ENCODE measurements at regions not wholly inside any gene's neighbourhood (a gene's known extent, or its start where the extent isn't known, plus 50 kb on each side); places are given as distances from the start of the nearest gene placed in this dataset.
"Not testable (repeated sequence)": the region's sequence is repeated elsewhere in the genome, so short reads cannot be mapped to it uniquely, and the experiment has no call there.

- TF ChIP-seq CTCF (conservative IDR thresholded peaks at IDR 0.05) = no peak
- no CpG with 5 or more reads among the region's 5 CpGs for WGBS (ENCODE audit: extremely low coverage, insufficient read length, low lambda C conversion rate)
- H2BK15ac ChIP-seq (ENCODE audit: low read depth, low read length) = no peak overlapping the region
- no peak overlapping the region for H3K23ac ChIP-seq (ENCODE audit: insufficient read length, low read depth, low read length)
- no peak overlapping the region for H4K91ac ChIP-seq (ENCODE audit: insufficient read length, low read depth, low read length)
- no peak for DNase-seq
- no peak overlapping the region for H3T11ph ChIP-seq (ENCODE audit: low read length)
- Mint-ChIP-seq H3K27ac (no peak overlapping the region), H3K36me3 (ENCODE audit: insufficient read depth in 1 of 3, low read depth in 3 of 3) (peaks cover 0 to 10% (median 1%) of the 10 kb centered on the region in 3 experiments; a peak in 4 of 7 replicates), H3K4me3 (no peak overlapping the region), H3K9me3 (peaks cover 9 to 10% of the 10 kb centered on the region in 2 experiments), H3K4me1 (no peaks in the 10 kb centered on the region), H3K27me3 (ENCODE audit: low read depth) (no peaks in the 10 kb centered on the region)
- no peak overlapping the region for H2BK20ac ChIP-seq (ENCODE audit: low read depth, low read length, poor library complexity, severe bottlenecking)
- no peak overlapping the region for H3K4ac ChIP-seq (ENCODE audit: low read depth, low read length)
- H3K4me1 ChIP-seq (ENCODE audit: insufficient read depth, low read length) = no peaks in the 10 kb centered on the region
- no peaks in the 10 kb centered on the region for H3K79me2 ChIP-seq (ENCODE audit: insufficient read depth, low read length)
- no peak overlapping the region for H2AK5ac ChIP-seq (ENCODE audit: insufficient read length, low read length)
- H3K56ac ChIP-seq (ENCODE audit: insufficient read length, low read depth, low read length) = no peak overlapping the region
- no peak overlapping the region for H3K9ac ChIP-seq (ENCODE audit: extremely low read depth, insufficient read length, low read length)
- no peaks in the 10 kb centered on the region for H3K23me2 ChIP-seq (ENCODE audit: insufficient read length, low read depth, low read length, poor library complexity, severe bottlenecking)
- no peaks in the 10 kb centered on the region for H3K9me3 ChIP-seq (ENCODE audit: control insufficient read depth, low read depth, low read length)
- no peak overlapping the region for H2AFZ ChIP-seq (ENCODE audit: low read length)
- H3K4me2 ChIP-seq (ENCODE audit: insufficient read depth, insufficient read length, low read length) = no peak overlapping the region
- no peak overlapping the region for H4K5ac ChIP-seq (ENCODE audit: insufficient read length, low read depth, low read length)
- no peaks in the 10 kb centered on the region for H3K79me1 ChIP-seq (ENCODE audit: insufficient read depth, low read depth, low read length, poor library complexity, severe bottlenecking)
- no peak overlapping the region for H2BK5ac ChIP-seq (ENCODE audit: insufficient read length, low read length)
- H3K18ac ChIP-seq (ENCODE audit: insufficient read length, low read depth, low read length) = no peak overlapping the region
- H3K27ac ChIP-seq (ENCODE audit: insufficient read length, low read depth, low read length) = no peak overlapping the region
- no peak overlapping the region for H2BK12ac ChIP-seq (ENCODE audit: insufficient read length, low read depth, low read length)
- no peaks in the 10 kb centered on the region for H4K20me1 ChIP-seq (ENCODE audit: control insufficient read depth, insufficient read depth, insufficient read length)
- no peak overlapping the region for H3K14ac ChIP-seq (ENCODE audit: insufficient read depth, low read length)
- H3K27me3 ChIP-seq (ENCODE audit: insufficient read depth, low read length) = no peaks in the 10 kb centered on the region
- H4K8ac ChIP-seq (replicated peaks; ENCODE audit: insufficient read length, low read depth, low read length) = no peak overlapping the region
- H2BK120ac ChIP-seq (ENCODE audit: low read depth, low read length, poor library complexity, severe bottlenecking) = no peak overlapping the region
Observed at GRCh38 chr12:97985834-97986233, 523.2 kb downstream of the RMST start.

GRCh38 chr12:97988588-97988987 is 526.0 kb downstream of the RMST start:
- H4K8ac ChIP-seq (replicated peaks; ENCODE audit: insufficient read length, low read depth, low read length); H3K18ac ChIP-seq (ENCODE audit: insufficient read length, low read depth, low read length); H3K27ac Mint-ChIP-seq; H3K9ac ChIP-seq (ENCODE audit: extremely low read depth, insufficient read length, low read length); H2BK5ac ChIP-seq (ENCODE audit: insufficient read length, low read length); H4K91ac ChIP-seq (ENCODE audit: insufficient read length, low read depth, low read length); H2AK5ac ChIP-seq (ENCODE audit: insufficient read length, low read length); H3K79me1 ChIP-seq (ENCODE audit: insufficient read depth, low read depth, low read length, poor library complexity, severe bottlenecking); H2BK15ac ChIP-seq (ENCODE audit: low read depth, low read length); H2BK20ac ChIP-seq (ENCODE audit: low read depth, low read length, poor library complexity, severe bottlenecking); H3K27me3 ChIP-seq (ENCODE audit: insufficient read depth, low read length); H3K14ac ChIP-seq (ENCODE audit: insufficient read depth, low read length); H3K56ac ChIP-seq (ENCODE audit: insufficient read length, low read depth, low read length); H3K4me2 ChIP-seq (ENCODE audit: insufficient read depth, insufficient read length, low read length); H3K4me1 ChIP-seq (ENCODE audit: insufficient read depth, low read length); DNase-seq; H3K23ac ChIP-seq (ENCODE audit: insufficient read length, low read depth, low read length); H3K9me3 ChIP-seq (ENCODE audit: control insufficient read depth, low read depth, low read length); H2BK120ac ChIP-seq (ENCODE audit: low read depth, low read length, poor library complexity, severe bottlenecking); H3T11ph ChIP-seq (ENCODE audit: low read length); H3K4me1 Mint-ChIP-seq; H3K23me2 ChIP-seq (ENCODE audit: insufficient read length, low read depth, low read length, poor library complexity, severe bottlenecking); H3K9me3 Mint-ChIP-seq; H2BK12ac ChIP-seq (ENCODE audit: insufficient read length, low read depth, low read length); H2AFZ ChIP-seq (ENCODE audit: low read length); H3K27ac ChIP-seq (ENCODE audit: insufficient read length, low read depth, low read length); H3K79me2 ChIP-seq (ENCODE audit: insufficient read depth, low read length); H3K4ac ChIP-seq (ENCODE audit: low read depth, low read length); H4K20me1 ChIP-seq (ENCODE audit: control insufficient read depth, insufficient read depth, insufficient read length); H4K5ac ChIP-seq (ENCODE audit: insufficient read length, low read depth, low read length); H3K4me3 Mint-ChIP-seq; H3K27me3 Mint-ChIP-seq (ENCODE audit: low read depth); H3K36me3 Mint-ChIP-seq (ENCODE audit: insufficient read depth in 1 of 3, low read depth in 3 of 3): not testable (repeated sequence)

Data from H9 (cell line).